HCT116 (cell line): ENCODE measurements at regions not wholly inside any gene's neighbourhood (a gene's known extent, or its start where the extent isn't known, plus 50 kb on each side); places are given as distances from the start of the nearest gene placed in this dataset.

ENCODE experiments used
- ATAC-seq: fragments of 200-7000 bp; cut with Tn5 transposase; 2 replicates; pipeline ENCODE4 v1.9.1; 2020; ENCODE audit warnings: mild to moderate bottlenecking, moderate library complexity
- BruUV-seq: library from RNA; stranded (reverse); fragments of 400-500 nt; replicated peaks from 2 replicates; lab custom pipeline; 2021; lab: Mats Ljungman, UMichigan
- CTCF ChIA-PET: fragments of 300-600 bp; sonication (Branson Sonifier 250); formaldehyde crosslinking; loops from one replicate; lab custom pipeline; 2021; ENCODE audit warnings: antibody characterized with exemption; lab: Charles Lee
- POLR2A ChIA-PET: fragments of 300-600, 350-600 bp; sonication (Branson Sonifier 250); formaldehyde crosslinking; loops from one replicate; lab custom pipeline; 2021; ENCODE audit warnings: antibody characterized with exemption; lab: Charles Lee
- RAD21 ChIA-PET, 2 experiments: fragments of 300-600 bp; sonication (Branson Sonifier 250); formaldehyde crosslinking; loops; one replicate each; lab custom pipeline; 2023; ENCODE audit warnings: low total read pairs in 2 of 2; ENCODE audit not compliant: uncharacterized antibody in 2 of 2, unreplicated experiment in 2 of 2, low non-redundant PET in 1 of 2; lab: Charles Lee
- DNase-seq: peaks from one replicate; pipeline ENCODE4 v3.0.0-alpha.2; 2010; ENCODE audit warnings: low read depth, low spot score
- H2AFZ ChIP-seq: fragments of 200-600 bp; shearing (Covaris generic), sonication (generic); 2 replicates; pipeline ENCODE4 v1.6.1; 2017; ENCODE audit warnings: low read depth, mixed run types, mixed read lengths, antibody characterized with exemption, low read length; ENCODE audit not compliant: poor library complexity, severe bottlenecking
- H3K27ac ChIP-seq: 2 replicates; pipeline ENCODE4 v1.5.1; 2012; ENCODE audit warnings: low read depth, low read length
- H3K27me3 ChIP-seq: fragments of 200-600 bp; sonication (generic); 2 replicates; pipeline ENCODE4 v1.6.1; 2016; ENCODE audit warnings: mixed run types, low read length, mixed read lengths; ENCODE audit not compliant: insufficient read depth
- H3K36me3 ChIP-seq, 2 experiments: fragments of 200-500 bp in 1 of 2; fragments of 200-600 bp in 1 of 2; sonication (Bioruptor generic) in 1 of 2; sonication (generic) in 1 of 2; 2 replicates each; pipeline versions ENCODE4 v1.5.1 to v1.6.1; 2014 to 2016; ENCODE audit warnings: low read length in 2 of 2, inconsistent platforms in 1 of 2, mixed read lengths in 1 of 2, mixed run types in 1 of 2; ENCODE audit not compliant: insufficient read depth in 2 of 2, control insufficient read depth in 1 of 2
- H3K4me1 ChIP-seq, 2 experiments: fragments of 200-600 bp in 1 of 2; sonication (generic) in 1 of 2; 2 replicates each; pipeline versions ENCODE4 v1.5.1 to v1.6.1; 2012 to 2017; ENCODE audit warnings: low read length in 2 of 2, inconsistent platforms in 1 of 2, mild to moderate bottlenecking in 1 of 2, mixed read lengths in 1 of 2, mixed run types in 1 of 2, moderate library complexity in 1 of 2; ENCODE audit not compliant: insufficient read depth in 2 of 2, control insufficient read depth in 1 of 2
- H3K4me2 ChIP-seq: fragments of 200-600 bp; sonication (generic); 2 replicates; pipeline ENCODE4 v1.6.1; 2017; ENCODE audit warnings: mixed run types, low read length, mixed read lengths
- H3K4me3 ChIP-seq, 2 experiments: fragments of 200-600 bp in 1 of 2; sonication (generic) in 1 of 2; replicated peaks in 1 of 2; 2 replicates each; pipeline ENCODE4 v1.5.1; 2011 to 2016; ENCODE audit warnings: low read length in 2 of 2, control low read depth in 1 of 2, low read depth in 1 of 2, mild to moderate bottlenecking in 1 of 2, mixed read lengths in 1 of 2, mixed run types in 1 of 2
- H3K79me2 ChIP-seq: fragments of 200-600 bp; sonication (generic); 2 replicates; pipeline ENCODE4 v1.6.1; 2017; ENCODE audit warnings: mild to moderate bottlenecking, mixed run types, low read length, moderate library complexity, mixed read lengths; ENCODE audit not compliant: insufficient read depth
- H3K9ac ChIP-seq: fragments of 200-600 bp; sonication (generic); 2 replicates; pipeline ENCODE4 v1.6.1; 2016; ENCODE audit warnings: low read length, mixed read lengths
- H3K9me2 ChIP-seq: fragments of 200-600 bp; sonication (generic), shearing (Covaris generic); 2 replicates; pipeline ENCODE4 v1.6.1; 2017; ENCODE audit warnings: mixed run types, mild to moderate bottlenecking, moderate library complexity; ENCODE audit not compliant: insufficient read depth
- H3K9me3 ChIP-seq, 2 experiments: fragments of 200-500 bp in 1 of 2; fragments of 200-600 bp in 1 of 2; sonication (Bioruptor generic) in 1 of 2; sonication (generic) in 1 of 2; 2 replicates each; pipeline ENCODE4 v1.6.1; 2014 to 2017; ENCODE audit warnings: low read length in 2 of 2, mixed read lengths in 2 of 2, inconsistent platforms in 1 of 2, low read depth in 1 of 2, mild to moderate bottlenecking in 1 of 2, mixed run types in 1 of 2, moderate library complexity in 1 of 2; ENCODE audit not compliant: control insufficient read depth in 1 of 2, insufficient read depth in 1 of 2
- H4K20me1 ChIP-seq: fragments of 200-600 bp; sonication (generic), shearing (Covaris generic); 2 replicates; pipeline ENCODE4 v1.6.1; 2017; ENCODE audit warnings: mixed run types, mild to moderate bottlenecking, moderate library complexity; ENCODE audit not compliant: insufficient read depth
- CBX3 ChIP-seq: IDR thresholded peaks from 2 replicates; pipeline ENCODE4 v1.6.1; 2012; ENCODE audit warnings: low read depth
- CEBPB ChIP-seq: IDR thresholded peaks from 2 replicates; pipeline ENCODE4 v1.6.1; 2012; ENCODE audit warnings: low read depth
- ELF1 ChIP-seq: IDR thresholded peaks from 2 replicates; pipeline ENCODE4 v1.6.1; 2012; ENCODE audit warnings: low read depth, borderline replicate concordance
- EZH2 ChIP-seq: fragments of 200-600 bp; sonication (generic); IDR thresholded peaks from 2 replicates; pipeline ENCODE4 v1.6.1; 2017; ENCODE audit warnings: antibody characterized with exemption, mixed run types
- EZH2phosphoT487 ChIP-seq: fragments of 200-600 bp; IDR thresholded peaks from 2 replicates; pipeline ENCODE4 v1.6.1; 2018; ENCODE audit warnings: antibody characterized with exemption, borderline replicate concordance
- MAX ChIP-seq: IDR thresholded peaks from 2 replicates; pipeline ENCODE4 v1.6.1; 2012
- REST ChIP-seq: IDR thresholded peaks from 2 replicates; pipeline ENCODE4 v1.6.1; 2012; ENCODE audit warnings: low read depth
- SIN3A ChIP-seq: IDR thresholded peaks from 2 replicates; pipeline ENCODE4 v1.6.1; 2012; ENCODE audit warnings: low read depth
- SRF ChIP-seq: IDR thresholded peaks from 2 replicates; pipeline ENCODE4 v1.6.1; 2012; ENCODE audit warnings: low read depth
- YY1 ChIP-seq: IDR thresholded peaks from 2 replicates; pipeline ENCODE4 v1.6.1; 2011; ENCODE audit warnings: low read length, low read depth, moderate library complexity, mild to moderate bottlenecking; ENCODE audit not compliant: insufficient replicate concordance; ENCODE audit errors: extremely low read depth
- ZBTB33 ChIP-seq: IDR thresholded peaks from 2 replicates; pipeline ENCODE4 v1.6.1; 2011; ENCODE audit warnings: mild to moderate bottlenecking, low read length, moderate library complexity; ENCODE audit not compliant: insufficient replicate concordance; ENCODE audit errors: extremely low read depth
- ZNF274 ChIP-seq: fragments of 200-500 bp; sonication (Bioruptor generic); IDR thresholded peaks from 2 replicates; pipeline ENCODE4 v1.6.1; 2014; ENCODE audit warnings: mild to moderate bottlenecking, low read depth, low read length, inconsistent platforms
- intact Hi-C: fragments of 100-400 bp; cut with micrococcal nuclease; formaldehyde crosslinking; loops from 2 replicates; pipeline ENCODE4 v1.10.0; 2022

GRCh38 chr2:103164748-103165147 lies 402.9 kb downstream of the TMEM182 start:
- CTCF ChIA-PET: no interaction called here
- Histone ChIP-seq H3K4me1 (no peaks in the 10 kb centered on the region), H3K27me3 (no peaks in the 10 kb centered on the region), H4K20me1 (no peaks in the 10 kb centered on the region), H3K36me3 (no peaks in the 10 kb centered on the region), H3K4me2 (no peak overlapping the region), H3K9ac (no peak overlapping the region), H3K9me2 (no peaks in the 10 kb centered on the region), H3K9me3 (no peaks in the 10 kb centered on the region)
- DNase-seq: no peak
- ATAC-seq: no peak
- TF ChIP-seq CEBPB: no peak
- no peak for TF ChIP-seq ZBTB33
- no peak for TF ChIP-seq SIN3A
- TF ChIP-seq, all 23 proteins: peak for 0
- H3K27ac ChIP-seq: no peak overlapping the region
- H3K79me2 ChIP-seq: no peaks in the 10 kb centered on the region
- ChIA-PET RAD21 (no interaction called here), POLR2A (no interaction called here)
- no peak overlapping the region for H2AFZ ChIP-seq
- intact Hi-C loops: loop anchor here (5.0 kb wide), 1 partner anchor 1708 kb away; no protein-coding TSS in a partner anchor
- no TSS peak for BruUV-seq
- no peak overlapping the region for H3K4me3 ChIP-seq

GRCh38 chr2:103165836-103166235 lies 404.0 kb downstream of the TMEM182 start:
- Histone ChIP-seq H3K27me3 (no peaks in the 10 kb centered on the region), H3K9ac (no peak overlapping the region), H3K27ac (no peak overlapping the region), H4K20me1 (no peaks in the 10 kb centered on the region), H2AFZ (no peak overlapping the region), H3K79me2 (no peaks in the 10 kb centered on the region), H3K4me3 (no peak overlapping the region), H3K4me1 (no peaks in the 10 kb centered on the region), H3K36me3 (no peaks in the 10 kb centered on the region), H3K9me3 (no peaks in the 10 kb centered on the region), H3K9me2 (no peaks in the 10 kb centered on the region), H3K4me2 (no peak overlapping the region)
- ChIA-PET CTCF (no interaction called here), POLR2A (no interaction called here), RAD21 (no interaction called here)
- ATAC-seq (no peak), DNase-seq (no peak)
- intact Hi-C loops: no loop called here
- no TSS peak for BruUV-seq
- TF ChIP-seq EZH2 (no peak), MAX (no peak), CEBPB (no peak), CBX3 (no peak), EZH2phosphoT487 (no peak), SIN3A (no peak), ELF1 (no peak), SRF (no peak), YY1 (no peak), REST (no peak), ZNF274 (no peak), ZBTB33 (no peak)
